ENCODE measurements at regions not wholly inside any gene's neighbourhood (a gene's known extent, or its start where the extent isn't known, plus 50 kb on each side); places are given as distances from the start of the nearest gene placed in this dataset.
"Not testable (repeated sequence)": the region's sequence is repeated elsewhere in the genome, so short reads cannot be mapped to it uniquely, and the experiment has no call there.

DNA sequence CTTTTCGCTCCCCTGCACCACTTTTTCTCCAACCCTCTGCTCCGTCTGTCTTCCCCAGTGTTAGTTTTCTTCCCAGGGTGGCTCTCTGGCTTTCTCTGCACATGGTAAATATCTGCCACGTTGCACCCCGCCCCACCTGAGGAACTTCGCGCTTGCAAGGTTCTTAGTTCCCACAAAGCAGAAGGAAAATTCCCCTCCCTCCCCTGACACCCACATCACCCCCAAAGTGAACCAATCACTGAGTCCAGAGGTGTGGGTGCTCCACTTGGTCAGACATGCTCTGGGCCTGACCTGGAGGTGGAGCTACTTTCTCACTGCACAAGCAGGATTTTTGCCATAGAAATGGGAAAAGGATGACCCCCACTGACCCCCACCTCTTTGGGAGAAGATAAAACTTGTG lies 415.0 kb downstream of the FUT8 start:
- no peak for ATAC-seq

DNA sequence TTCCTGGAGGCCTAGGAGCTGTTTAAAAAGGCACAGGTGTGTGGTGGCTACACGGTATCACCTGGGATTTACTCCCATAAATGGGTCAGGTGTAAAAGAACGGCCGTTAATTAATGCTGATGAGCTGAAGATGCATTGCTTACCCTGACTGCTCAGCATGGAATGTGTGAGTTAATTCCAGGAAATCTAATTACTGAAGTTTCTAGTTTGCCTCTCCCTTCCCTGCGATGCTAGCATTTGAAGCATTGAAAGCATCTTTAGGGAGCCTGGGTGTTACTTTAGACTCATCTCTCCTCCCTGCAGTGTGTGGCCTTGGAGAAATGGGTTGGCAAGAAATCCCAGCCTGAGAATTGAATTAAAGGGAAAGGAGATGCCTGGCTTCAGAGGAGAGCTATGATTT lies 415.9 kb downstream of the FUT8 start:
- ATAC-seq = no peak
- no peak overlapping the region for H3K27ac Mint-ChIP-seq

More for the DNA sequence above, 415.0 kb downstream of the FUT8 start:
- H3K36me3 Mint-ChIP-seq = no peaks in the 10 kb centered on the region
- H3K27ac Mint-ChIP-seq = peak overlapping the region in 1 of 2 donors; percentile 58
- peaks cover 0 to 8% of the 10 kb centered on the region in 2 donors for H3K9me3 Mint-ChIP-seq
- DNase-seq (ENCODE audit: low spot score in 2 of 2) = no peak

DNA sequence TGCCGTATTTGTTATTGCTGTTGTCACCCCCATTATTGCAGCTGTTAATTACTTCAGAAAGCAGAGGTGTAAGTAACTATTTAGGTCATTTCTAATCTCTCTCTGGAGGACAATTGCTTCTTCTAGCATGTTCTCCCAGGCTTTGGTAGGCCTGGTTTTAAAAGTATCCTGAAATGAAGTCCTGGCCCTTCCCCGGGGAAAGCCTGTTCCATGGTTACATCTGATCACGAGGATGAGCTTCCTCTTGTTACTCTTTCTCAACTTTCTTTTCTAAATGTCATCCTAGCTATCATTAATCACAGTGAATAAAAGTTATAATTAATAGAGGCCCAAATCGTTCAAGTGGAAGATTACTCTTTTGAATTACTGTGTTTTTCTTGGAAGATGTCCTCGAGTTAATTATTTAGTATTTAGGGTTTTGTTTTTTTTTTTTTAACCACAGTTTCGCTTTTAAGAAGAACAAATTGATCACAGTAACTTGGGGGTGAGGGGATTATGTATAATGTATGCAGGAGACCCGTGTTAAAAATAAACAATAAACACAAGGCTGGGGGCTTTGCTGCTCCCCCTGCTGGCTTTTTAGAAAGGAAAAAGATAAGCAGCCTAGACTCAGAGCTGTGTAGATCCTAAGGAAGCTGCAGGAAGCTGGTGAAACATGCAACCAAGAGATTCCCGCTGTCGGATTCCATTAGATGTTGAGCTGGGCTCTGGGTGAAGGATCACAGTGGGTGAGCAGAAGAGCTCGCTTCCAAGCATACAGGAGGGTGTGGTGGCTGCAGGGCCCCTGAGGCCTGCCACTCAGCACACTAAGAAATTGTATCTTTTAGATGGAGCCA lies 420.1 kb downstream of the FUT8 start:
- H3K9me3 Mint-ChIP-seq = peaks cover 0 to 8% of the 10 kb centered on the region in 2 donors
- no peak for ATAC-seq
- H3K36me3 Mint-ChIP-seq = no peaks in the 10 kb centered on the region
- no peak for DNase-seq (ENCODE audit: low spot score in 2 of 2)
- H3K27ac Mint-ChIP-seq = no peak overlapping the region

More for the DNA sequence above, 415.9 kb downstream of the FUT8 start:
- DNase-seq (ENCODE audit: low spot score in 2 of 2) = no peak
- H3K9me3 Mint-ChIP-seq = peaks cover 0 to 8% of the 10 kb centered on the region in 2 donors
- no peaks in the 10 kb centered on the region for H3K36me3 Mint-ChIP-seq

DNA sequence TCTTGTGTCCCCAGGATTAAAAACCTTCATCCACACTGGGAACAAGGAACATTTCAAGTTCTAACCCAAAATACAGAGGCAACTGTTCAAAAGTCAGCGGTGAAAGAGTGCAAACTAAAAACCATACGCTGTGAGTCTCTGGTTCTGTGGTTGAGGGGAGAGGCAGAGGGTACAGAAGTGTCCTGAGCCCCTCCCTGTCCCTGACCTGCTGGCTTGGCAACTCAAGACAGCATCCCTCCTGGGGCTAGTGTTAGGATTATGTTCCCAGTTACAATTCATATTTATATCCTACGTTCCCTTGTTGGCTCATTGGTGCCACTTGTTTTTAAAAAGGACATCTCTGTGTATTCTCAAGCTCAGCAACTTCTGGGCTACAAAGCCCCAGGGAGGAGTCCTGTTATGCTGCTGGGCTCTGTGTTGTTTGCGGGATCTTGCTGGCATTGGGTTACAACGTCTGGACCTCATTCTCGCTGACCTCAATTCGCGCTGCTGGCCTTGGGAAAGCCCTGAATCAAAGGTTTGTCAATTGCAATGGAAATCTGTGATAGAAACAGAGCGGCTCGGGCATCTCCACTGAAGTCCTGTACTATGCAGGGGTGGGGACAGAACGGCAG lies 420.8 kb downstream of the FUT8 start:
- DNase-seq (ENCODE audit: low spot score in 2 of 2) = no peak
- ATAC-seq = no peak
- Mint-ChIP-seq H3K27ac (no peak overlapping the region), H3K9me3 (peaks cover 0 to 8% of the 10 kb centered on the region in 2 donors), H3K36me3 (no peaks in the 10 kb centered on the region)

DNA sequence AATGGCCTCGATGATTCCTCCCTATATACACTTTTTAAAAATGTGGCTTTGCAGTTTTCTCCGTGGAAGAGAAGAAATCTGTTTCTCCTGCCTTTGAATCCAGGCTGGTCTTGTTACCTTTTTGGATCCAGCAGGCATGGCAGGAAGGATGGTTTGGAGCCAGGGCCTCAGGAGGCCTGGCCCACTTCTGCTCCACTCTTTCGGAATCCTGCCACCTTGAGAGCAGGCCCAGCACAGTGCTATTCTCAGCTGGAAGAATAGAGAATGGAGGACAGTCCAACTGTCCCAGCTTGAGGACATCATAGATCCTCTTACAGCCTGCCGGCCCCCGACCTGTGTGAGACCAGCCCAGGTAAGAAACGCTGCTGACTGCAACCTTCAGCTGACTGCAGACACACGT lies 421.5 kb downstream of the FUT8 start:
- no peak for DNase-seq (ENCODE audit: low spot score in 2 of 2)
- no peak overlapping the region for H3K27ac Mint-ChIP-seq
- H3K9me3 Mint-ChIP-seq = peaks cover 0 to 8% of the 10 kb centered on the region in 2 donors
- ATAC-seq = no peak
- no peaks in the 10 kb centered on the region for H3K36me3 Mint-ChIP-seq

DNA sequence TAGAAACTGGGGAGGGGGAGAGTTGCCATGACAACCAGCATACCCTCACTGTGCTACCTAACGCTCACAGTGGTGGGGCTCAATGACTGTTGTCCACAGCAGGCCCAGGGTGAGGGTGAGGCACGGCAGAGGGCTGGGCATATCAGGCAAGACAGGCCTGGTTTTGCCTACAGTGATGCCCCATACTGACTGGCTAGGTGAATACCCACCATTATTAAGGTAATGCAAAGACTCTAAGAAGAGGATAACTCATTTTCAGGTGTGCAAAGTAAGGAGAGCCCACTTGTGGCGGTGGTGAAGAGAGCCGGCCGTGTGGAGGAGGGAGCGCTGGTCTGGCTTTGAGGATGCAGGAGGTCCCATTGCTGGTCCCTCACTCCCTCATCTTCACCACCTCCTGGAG lies 422.3 kb downstream of the FUT8 start:
- ATAC-seq = no peak
- peaks cover 0 to 8% of the 10 kb centered on the region in 2 donors for H3K9me3 Mint-ChIP-seq
- H3K27ac Mint-ChIP-seq = no peak overlapping the region
- DNase-seq (ENCODE audit: low spot score in 2 of 2) = no peak
- H3K36me3 Mint-ChIP-seq = no peaks in the 10 kb centered on the region

DNA sequence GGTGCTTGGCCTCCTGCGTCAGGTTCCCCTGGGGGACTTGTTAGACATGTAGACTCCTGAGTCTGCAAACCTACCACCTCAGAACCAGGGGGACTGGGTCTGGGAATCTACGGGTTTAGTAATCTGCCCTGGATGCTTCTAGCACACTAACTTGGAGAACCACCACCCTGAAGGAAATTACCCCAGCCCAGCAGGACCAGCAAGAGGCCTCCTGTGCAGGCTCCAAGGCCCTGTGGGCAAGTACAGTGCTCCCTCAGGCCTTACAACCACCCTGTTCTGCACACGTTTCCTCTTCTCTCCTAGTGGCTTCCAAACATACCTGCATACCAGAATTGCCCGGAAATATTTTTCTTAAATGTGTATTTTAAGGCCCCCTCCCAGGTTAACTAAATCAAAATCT lies 423.0 kb downstream of the FUT8 start:
- Mint-ChIP-seq H3K9me3 (peaks cover 0 to 4% of the 10 kb centered on the region in 2 donors), H3K36me3 (no peaks in the 10 kb centered on the region), H3K27ac (no peak overlapping the region)
- no peak for DNase-seq (ENCODE audit: low spot score in 2 of 2)
- ATAC-seq = no peak

DNA sequence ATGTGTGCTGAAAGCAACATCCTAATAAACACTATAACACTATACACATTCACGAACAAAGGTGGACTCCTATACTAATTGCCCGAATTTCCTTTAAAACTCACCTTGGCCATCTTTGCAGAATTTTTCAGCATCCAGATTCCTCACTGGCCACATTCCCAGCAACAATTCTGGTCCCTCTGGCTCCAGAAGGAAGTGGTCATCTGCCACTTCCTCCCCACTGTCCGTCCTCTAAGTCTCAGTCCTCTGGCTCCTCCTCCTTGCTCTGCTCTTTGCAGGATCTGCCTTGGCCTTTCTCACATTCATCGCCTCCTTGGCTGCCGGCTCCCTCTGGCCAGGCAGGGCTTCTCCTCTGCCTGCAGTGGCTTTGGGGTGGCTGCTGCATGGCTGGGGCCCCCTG lies 426.0 kb downstream of the FUT8 start:
- DNase-seq (ENCODE audit: low spot score in 2 of 2) (no peak), ATAC-seq (no peak)
- no peaks in the 10 kb centered on the region for H3K36me3 Mint-ChIP-seq
- H3K9me3 Mint-ChIP-seq = peaks cover 0 to 5% of the 10 kb centered on the region in 2 donors
- no peak overlapping the region for H3K27ac Mint-ChIP-seq

DNA sequence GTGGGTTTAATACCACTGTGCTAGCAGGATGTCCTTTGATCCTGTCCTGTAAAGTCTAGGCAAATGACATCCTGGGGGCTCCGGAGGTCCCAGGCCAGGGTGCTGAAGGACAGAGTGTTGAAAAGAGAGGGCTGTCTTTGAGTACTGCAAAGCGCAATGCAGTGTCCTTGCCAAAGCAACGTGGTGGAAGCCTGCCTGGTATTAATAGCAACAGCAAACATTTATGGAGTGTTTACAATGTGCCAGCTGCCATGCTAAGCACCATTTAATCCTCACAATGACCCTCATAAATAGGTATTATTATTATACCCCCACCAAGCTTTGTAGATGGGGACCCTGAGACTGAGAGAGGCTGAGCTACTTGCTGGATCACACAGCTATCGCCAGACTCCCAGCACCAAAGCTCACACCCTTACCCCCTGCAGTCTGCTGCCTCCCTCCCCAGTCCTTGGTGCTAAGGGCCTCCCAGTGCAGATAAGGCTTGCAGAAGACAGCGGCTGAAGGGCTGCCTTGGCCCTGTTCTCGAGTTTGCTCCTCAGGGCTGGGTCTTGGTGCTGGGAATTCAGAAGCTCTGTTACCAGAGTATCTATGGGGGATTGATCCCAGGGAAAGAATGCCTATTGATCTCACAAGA lies 427.7 kb downstream of the FUT8 start:
- DNase-seq (ENCODE audit: low spot score in 2 of 2) (no peak), ATAC-seq (no peak)
- Mint-ChIP-seq H3K36me3 (no peaks in the 10 kb centered on the region), H3K27ac (no peak overlapping the region), H3K9me3 (peaks cover 0 to 11% of the 10 kb centered on the region in 2 donors)

DNA sequence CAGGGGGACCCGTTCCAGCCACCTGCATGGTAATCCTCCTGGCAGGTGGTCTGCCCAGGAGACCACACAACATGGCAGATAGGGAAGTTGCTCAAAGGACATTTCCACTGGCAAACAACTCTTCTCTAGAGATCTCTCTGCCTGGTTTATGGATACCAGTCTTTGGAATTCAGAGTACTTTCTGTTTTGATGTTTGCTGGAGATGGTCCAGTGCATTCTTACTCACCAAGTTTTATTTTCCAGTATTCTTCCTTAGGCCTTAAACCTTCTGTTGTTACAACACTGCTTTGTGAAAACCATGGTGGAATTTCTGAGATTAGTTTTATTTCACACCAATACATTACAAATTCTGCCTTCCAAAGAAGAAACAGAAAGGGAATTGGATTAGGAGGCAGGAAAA lies 428.3 kb downstream of the FUT8 start:
- ATAC-seq (no peak), DNase-seq (ENCODE audit: low spot score in 2 of 2) (no peak)
- Mint-ChIP-seq H3K9me3 (peaks cover 0 to 11% of the 10 kb centered on the region in 2 donors), H3K36me3 (no peaks in the 10 kb centered on the region), H3K27ac (no peak overlapping the region)

DNA sequence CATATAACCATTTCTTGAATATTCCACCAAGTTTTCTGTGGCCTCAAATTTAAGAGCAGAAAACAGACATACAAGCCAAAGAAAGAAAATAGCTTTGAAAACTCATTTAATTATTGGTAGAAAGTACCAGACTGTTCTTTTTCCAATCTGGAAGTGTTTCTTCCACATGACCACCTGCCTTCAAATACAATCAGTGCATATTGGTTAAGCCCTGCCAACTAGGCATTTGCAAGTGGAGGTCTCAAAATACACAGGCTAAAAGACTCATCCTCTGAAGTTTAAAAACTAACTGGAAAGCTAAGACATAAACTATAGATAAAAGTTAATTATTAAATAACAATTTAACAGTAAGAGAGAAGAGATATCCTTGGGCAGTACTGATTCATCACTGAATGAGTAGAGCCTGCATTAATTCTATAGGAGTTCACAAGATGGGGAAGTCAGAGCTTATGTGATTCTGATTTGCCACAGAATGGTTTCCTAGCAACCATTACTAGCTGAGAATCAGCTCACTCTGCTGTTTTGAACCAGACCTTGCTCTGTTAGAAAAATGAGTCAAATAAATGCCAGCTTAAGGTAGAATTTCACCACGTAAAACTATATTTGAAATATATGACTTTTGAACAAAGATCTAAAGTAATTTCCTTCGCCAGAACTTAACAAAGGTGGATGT lies 433.8 kb downstream of the FUT8 start:
- Mint-ChIP-seq H3K27ac (peak overlapping the region; percentile 84 to 88), H3K36me3 (peaks cover 0 to 10% of the 10 kb centered on the region in 2 donors), H3K9me3 (peaks cover 6 to 11% of the 10 kb centered on the region in 2 donors)
- DNase-seq (ENCODE audit: low spot score in 2 of 2) (no peak), ATAC-seq (peak; percentile 58 to 60)

DNA sequence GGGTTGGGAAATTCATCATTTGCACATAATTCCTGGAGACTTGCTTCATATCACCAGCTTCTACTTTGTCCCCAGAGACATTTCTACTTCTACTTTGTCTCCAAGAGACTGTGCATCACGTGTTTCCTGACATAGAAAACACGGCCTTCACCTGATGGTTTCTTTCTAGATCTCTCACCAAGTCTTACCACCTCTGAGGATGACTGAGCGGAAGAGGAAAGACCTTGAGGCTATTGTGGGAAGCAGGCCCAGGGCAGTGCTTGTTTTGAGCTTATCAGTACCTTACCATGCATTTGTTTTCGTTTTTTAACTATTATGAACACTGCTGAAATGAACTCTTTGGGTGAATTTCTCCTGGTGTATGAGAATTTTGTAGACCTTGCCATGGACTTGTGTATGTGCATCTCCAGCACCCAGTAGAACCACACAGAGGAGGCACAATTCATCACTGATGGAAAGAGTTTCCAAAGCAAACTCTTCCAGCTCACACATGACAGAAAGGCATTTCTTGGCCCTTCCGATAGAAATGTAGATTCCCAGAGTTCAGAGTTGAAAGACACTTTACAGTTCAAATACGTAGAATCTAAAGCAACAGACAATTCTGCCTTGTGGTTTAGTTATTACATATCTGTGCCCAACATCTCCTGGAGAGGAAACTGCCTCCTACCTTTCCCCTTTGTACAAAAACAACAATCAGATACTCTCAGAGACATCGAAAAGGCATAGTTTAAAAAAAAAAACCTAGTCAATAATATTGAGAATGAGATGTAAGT lies 434.7 kb downstream of the FUT8 start:
- H3K9me3 Mint-ChIP-seq = peaks cover 9 to 14% of the 10 kb centered on the region in 2 donors
- H3K36me3 Mint-ChIP-seq = peaks cover 8 to 19% of the 10 kb centered on the region in 2 donors
- peak; percentile 81 to 83 for ATAC-seq
- peak overlapping the region; percentile 84 to 88 for H3K27ac Mint-ChIP-seq
- DNase-seq (ENCODE audit: low spot score in 2 of 2) = peak; percentile 64 to 71

DNA sequence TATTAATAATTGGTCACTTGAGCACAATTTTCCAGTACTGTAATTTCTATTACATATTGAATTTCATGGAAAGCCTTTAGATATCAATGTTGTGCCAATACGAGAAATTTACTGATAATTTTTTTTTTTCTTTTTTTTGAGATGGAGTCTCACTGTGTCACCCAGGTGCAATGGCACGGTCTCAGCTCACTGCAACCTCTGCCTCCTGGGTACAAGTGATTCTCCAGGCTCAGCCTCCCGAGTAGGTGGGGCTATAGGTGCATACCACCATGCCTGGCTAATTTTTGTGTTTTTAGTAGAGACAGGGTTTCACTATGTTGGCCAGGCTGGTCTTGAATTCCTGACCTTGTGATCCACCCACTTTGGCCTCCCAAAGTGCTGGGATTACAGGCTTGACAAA lies 435.4 kb downstream of the FUT8 start:
- not testable (repeated sequence) for ATAC-seq; H3K27ac Mint-ChIP-seq; DNase-seq (ENCODE audit: low spot score in 2 of 2)
- peaks cover 9 to 10% of the 10 kb centered on the region in 2 donors for H3K9me3 Mint-ChIP-seq
- peaks cover 10 to 19% of the 10 kb centered on the region in 2 donors for H3K36me3 Mint-ChIP-seq

DNA sequence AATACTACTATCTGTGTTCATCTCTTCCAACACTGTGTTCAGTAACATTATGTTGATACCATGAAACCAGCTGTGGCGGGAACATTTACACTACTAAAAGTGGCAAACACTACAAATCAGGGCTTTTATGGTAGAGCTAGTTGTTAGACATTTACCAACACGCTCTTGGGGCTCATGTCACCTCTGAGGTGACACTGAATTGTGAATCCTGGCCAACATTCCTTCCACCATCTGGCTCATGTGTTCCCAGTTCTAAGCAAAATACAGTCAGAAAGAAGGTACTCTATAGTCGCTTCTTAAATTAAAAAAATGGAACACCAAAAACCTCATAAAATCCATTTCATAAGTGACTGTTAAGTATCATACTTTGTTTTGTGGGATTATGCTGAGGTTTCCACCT lies 436.6 kb downstream of the FUT8 start:
- Mint-ChIP-seq H3K27ac (peak overlapping the region in 1 of 2 donors; percentile 55), H3K9me3 (peaks cover 9 to 15% of the 10 kb centered on the region in 2 donors), H3K36me3 (peaks cover 10 to 19% of the 10 kb centered on the region in 2 donors)
- no peak for ATAC-seq
- no peak for DNase-seq (ENCODE audit: low spot score in 2 of 2)

DNA sequence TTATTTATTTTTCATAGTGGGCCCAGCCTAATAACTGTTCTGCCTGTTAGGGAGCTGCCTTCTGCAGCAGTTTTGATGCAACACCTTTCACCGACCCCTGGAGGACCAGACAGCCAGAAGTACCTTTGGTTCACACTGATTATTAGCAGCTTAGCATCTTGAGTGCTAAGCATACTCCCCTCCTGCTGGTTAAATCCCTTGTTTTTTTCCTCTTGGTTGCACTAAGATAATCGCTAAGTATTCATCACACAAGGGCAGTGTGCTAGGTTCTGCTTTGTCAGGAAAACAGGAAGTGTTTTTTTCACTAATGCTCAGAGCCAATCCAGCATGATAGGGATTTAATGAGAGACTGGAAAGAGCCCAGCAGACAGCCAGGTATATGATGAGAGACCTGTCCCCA lies 437.0 kb downstream of the FUT8 start:
- ATAC-seq (no peak), DNase-seq (ENCODE audit: low spot score in 2 of 2) (no peak)
- Mint-ChIP-seq H3K9me3 (peaks cover 9 to 12% of the 10 kb centered on the region in 2 donors), H3K36me3 (peaks cover 10 to 19% of the 10 kb centered on the region in 2 donors), H3K27ac (peak overlapping the region in 1 of 2 donors; percentile 55)
